H9 (cell line): ENCODE measurements at regions not wholly inside any gene's neighbourhood (a gene's known extent, or its start where the extent isn't known, plus 50 kb on each side); places are given as distances from the start of the nearest gene placed in this dataset.

Experiments
- DNase-seq: peaks from one replicate; pipeline ENCODE4 v3.0.0-alpha.2; 2017
- H2AFZ ChIP-seq: one replicate; pipeline ENCODE4 v1.6.1; 2013; ENCODE audit warnings: mild to moderate bottlenecking, low read length, control low read depth, moderate library complexity
- H2AK5ac ChIP-seq: 2 replicates; pipeline ENCODE4 v1.6.1; 2013; ENCODE audit warnings: low read length, control low read depth, mixed read lengths; ENCODE audit not compliant: insufficient read length
- H2BK120ac ChIP-seq: one replicate; pipeline ENCODE4 v1.6.1; 2013; ENCODE audit warnings: low read depth, mild to moderate bottlenecking, low read length, control low read depth, inconsistent platforms; ENCODE audit not compliant: poor library complexity, severe bottlenecking
- H2BK12ac ChIP-seq: 2 replicates; pipeline ENCODE4 v1.6.1; 2013; ENCODE audit warnings: low read length, control low read depth, mixed read lengths, low read depth; ENCODE audit not compliant: insufficient read length
- H2BK15ac ChIP-seq: 2 replicates; pipeline ENCODE4 v1.6.1; 2013; ENCODE audit warnings: low read depth, low read length, control low read depth
- H2BK20ac ChIP-seq: one replicate; pipeline ENCODE4 v1.6.1; 2013; ENCODE audit warnings: low read depth, mild to moderate bottlenecking, low read length, control low read depth, inconsistent platforms; ENCODE audit not compliant: poor library complexity, severe bottlenecking
- H2BK5ac ChIP-seq: 2 replicates; pipeline ENCODE4 v1.6.1; 2013; ENCODE audit warnings: low read length, control low read depth, mixed read lengths; ENCODE audit not compliant: insufficient read length
- H3K14ac ChIP-seq: 2 replicates; pipeline ENCODE4 v1.6.1; 2013; ENCODE audit warnings: low read length, control low read depth; ENCODE audit not compliant: insufficient read depth
- H3K18ac ChIP-seq: 2 replicates; pipeline ENCODE4 v1.6.1; 2013; ENCODE audit warnings: low read depth, mild to moderate bottlenecking, mixed read lengths, low read length, control low read depth; ENCODE audit not compliant: insufficient read length
- H3K23ac ChIP-seq: 2 replicates; pipeline ENCODE4 v1.6.1; 2013; ENCODE audit warnings: low read length, control low read depth, mixed read lengths, low read depth; ENCODE audit not compliant: insufficient read length
- H3K23me2 ChIP-seq: 2 replicates; pipeline ENCODE4 v1.6.1; 2013; ENCODE audit warnings: low read depth, mild to moderate bottlenecking, mixed read lengths, low read length, control low read depth; ENCODE audit not compliant: insufficient read length, poor library complexity, severe bottlenecking
- H3K27ac ChIP-seq: 2 replicates; pipeline ENCODE4 v1.5.1; 2013; ENCODE audit warnings: low read length, control low read depth, mixed read lengths, low read depth; ENCODE audit not compliant: insufficient read length
- H3K27me3 ChIP-seq: 2 replicates; pipeline ENCODE4 v1.6.1; 2013; ENCODE audit warnings: low read length, control low read depth, inconsistent platforms; ENCODE audit not compliant: insufficient read depth
- H3K4ac ChIP-seq: 2 replicates; pipeline ENCODE4 v1.6.1; 2013; ENCODE audit warnings: low read depth, mild to moderate bottlenecking, control low read depth, inconsistent platforms, low read length, moderate library complexity
- H3K4me1 ChIP-seq: 2 replicates; pipeline ENCODE4 v1.6.1; 2013; ENCODE audit warnings: low read length, control low read depth, inconsistent platforms; ENCODE audit not compliant: insufficient read depth
- H3K4me2 ChIP-seq: 2 replicates; pipeline ENCODE4 v1.6.1; 2013; ENCODE audit warnings: low read length, control low read depth, mixed read lengths; ENCODE audit not compliant: insufficient read length, insufficient read depth
- H3K56ac ChIP-seq: 2 replicates; pipeline ENCODE4 v1.6.1; 2013; ENCODE audit warnings: low read depth, mild to moderate bottlenecking, mixed read lengths, low read length, control low read depth; ENCODE audit not compliant: insufficient read length
- H3K79me1 ChIP-seq: 2 replicates; pipeline ENCODE4 v1.6.1; 2013; ENCODE audit warnings: low read depth, mild to moderate bottlenecking, moderate library complexity, low read length, control low read depth, inconsistent platforms; ENCODE audit not compliant: insufficient read depth, poor library complexity, severe bottlenecking
- H3K79me2 ChIP-seq: 2 replicates; pipeline ENCODE4 v1.6.1; 2013; ENCODE audit warnings: low read length, control low read depth, inconsistent platforms; ENCODE audit not compliant: insufficient read depth
- H3K9ac ChIP-seq: 2 replicates; pipeline ENCODE4 v1.6.1; 2013; ENCODE audit warnings: low read length, control low read depth, mixed read lengths; ENCODE audit not compliant: insufficient read length; ENCODE audit errors: extremely low read depth
- H3K9me3 ChIP-seq: one replicate; pipeline ENCODE4 v1.6.1; 2013; ENCODE audit warnings: low read depth, low read length, inconsistent platforms; ENCODE audit not compliant: control insufficient read depth
- H3T11ph ChIP-seq: one replicate; pipeline ENCODE4 v1.6.1; 2013; ENCODE audit warnings: mild to moderate bottlenecking, low read length, control low read depth, inconsistent platforms
- H4K20me1 ChIP-seq: one replicate; pipeline ENCODE4 v1.6.1; 2013; ENCODE audit not compliant: control insufficient read depth, insufficient read length, insufficient read depth
- H4K5ac ChIP-seq: 2 replicates; pipeline ENCODE4 v1.6.1; 2013; ENCODE audit warnings: low read depth, mild to moderate bottlenecking, mixed read lengths, low read length, control low read depth; ENCODE audit not compliant: insufficient read length
- H4K8ac ChIP-seq: replicated peaks from 2 replicates; pipeline ENCODE4 v1.6.1; 2013; ENCODE audit warnings: low read length, control low read depth, mixed read lengths, low read depth; ENCODE audit not compliant: insufficient read length
- H4K91ac ChIP-seq: 2 replicates; pipeline ENCODE4 v1.6.1; 2013; ENCODE audit warnings: low read depth, mild to moderate bottlenecking, moderate library complexity, mixed read lengths, low read length, control low read depth; ENCODE audit not compliant: insufficient read length
- H3K27ac Mint-ChIP-seq, 3 experiments: 2 replicates in 2 of 3; 3 replicates in 1 of 3; pipeline ENCODE4 v1.8.0; 2020 to 2021; ENCODE audit warnings: mixed read lengths in 3 of 3, mild to moderate bottlenecking in 1 of 3, moderate library complexity in 1 of 3
- H3K27me3 Mint-ChIP-seq: 2 replicates; pipeline ENCODE4 v1.8.0; 2021; ENCODE audit warnings: low read depth, mild to moderate bottlenecking, moderate library complexity, mixed read lengths
- H3K36me3 Mint-ChIP-seq, 3 experiments: 2 replicates in 2 of 3; 3 replicates in 1 of 3; pipeline ENCODE4 v1.8.0; 2020 to 2021; ENCODE audit warnings: low read depth in 3 of 3, mixed read lengths in 3 of 3; ENCODE audit not compliant: insufficient read depth in 1 of 3
- H3K4me1 Mint-ChIP-seq, 2 experiments: 2 replicates each; pipeline ENCODE4 v1.8.0; 2020; ENCODE audit warnings: mixed read lengths in 2 of 2
- H3K4me3 Mint-ChIP-seq, 2 experiments: 2 replicates in 1 of 2; 3 replicates in 1 of 2; pipeline ENCODE4 v1.8.0; 2020 to 2021; ENCODE audit warnings: mild to moderate bottlenecking in 2 of 2, mixed read lengths in 2 of 2, moderate library complexity in 1 of 2
- H3K9me3 Mint-ChIP-seq, 2 experiments: 2 replicates in 1 of 2; 3 replicates in 1 of 2; pipeline ENCODE4 v1.8.0; 2020; ENCODE audit warnings: mild to moderate bottlenecking in 2 of 2, mixed read lengths in 2 of 2, moderate library complexity in 1 of 2
- CTCF ChIP-seq: fragments of 200-600 bp; sonication (generic); conservative IDR thresholded peaks from 3 replicates; pipeline ENCODE4 v1.8.0; 2021; ENCODE audit warnings: antibody characterized with exemption, mild to moderate bottlenecking
- WGBS: extraction: QIAGEN DNeasy Blood & Tissue Kit; methylation state at CpG from one replicate; pipeline ENCODE4 v1.1.7; 2013; ENCODE audit warnings: missing lambda C conversion rate, low lambda C conversion rate, mixed read lengths; ENCODE audit not compliant: insufficient read length; ENCODE audit errors: extremely low coverage; 5-methylcytosine and 5-hydroxymethylcytosine counted together

- Histone ChIP-seq H3K56ac (no peak overlapping the region), H2BK20ac (no peak overlapping the region), H3K14ac (no peak overlapping the region), H2AFZ (no peak overlapping the region), H3K23me2 (no peaks in the 10 kb centered on the region), H3K4me2 (no peak overlapping the region), H3K9me3 (no peaks in the 10 kb centered on the region), H3K4ac (no peak overlapping the region), H2BK12ac (no peak overlapping the region), H3K4me1 (no peaks in the 10 kb centered on the region), H3K9ac (no peak overlapping the region), H2AK5ac (no peak overlapping the region), H3T11ph (no peak overlapping the region), H2BK15ac (no peak overlapping the region), H3K79me1 (no peaks in the 10 kb centered on the region), H3K79me2 (no peaks in the 10 kb centered on the region), H2BK5ac (no peak overlapping the region), H2BK120ac (no peak overlapping the region), H4K20me1 (no peaks in the 10 kb centered on the region), H3K18ac (no peak overlapping the region), H3K23ac (no peak overlapping the region), H4K8ac (no peak overlapping the region), H3K27ac (no peak overlapping the region), H3K27me3 (no peaks in the 10 kb centered on the region), H4K91ac (no peak overlapping the region), H4K5ac (no peak overlapping the region)
- TF ChIP-seq CTCF: no peak
- no peaks in the 10 kb centered on the region for H3K9me3 Mint-ChIP-seq
- no CpG with 5 or more reads among the region's 1 CpG for WGBS
- H3K4me1 Mint-ChIP-seq: peaks cover 4 to 8% of the 10 kb centered on the region in 2 experiments; a peak in 3 of 4 replicates
- H3K27ac Mint-ChIP-seq: no peak overlapping the region; a peak in 1 of 7 replicates
- H3K27me3 Mint-ChIP-seq: peaks cover 30% of the 10 kb centered on the region
- H3K36me3 Mint-ChIP-seq: no peaks in the 10 kb centered on the region
- no peak for DNase-seq
- no peak overlapping the region for H3K4me3 Mint-ChIP-seq
Measured at GRCh38 chr7:142498364-142498763, 240.5 kb upstream of the PRSS58 start.
